ENCODE measurements at regions not wholly inside any gene's neighbourhood (a gene's known extent, or its start where the extent isn't known, plus 50 kb on each side); places are given as distances from the start of the nearest gene placed in this dataset.

DNA sequence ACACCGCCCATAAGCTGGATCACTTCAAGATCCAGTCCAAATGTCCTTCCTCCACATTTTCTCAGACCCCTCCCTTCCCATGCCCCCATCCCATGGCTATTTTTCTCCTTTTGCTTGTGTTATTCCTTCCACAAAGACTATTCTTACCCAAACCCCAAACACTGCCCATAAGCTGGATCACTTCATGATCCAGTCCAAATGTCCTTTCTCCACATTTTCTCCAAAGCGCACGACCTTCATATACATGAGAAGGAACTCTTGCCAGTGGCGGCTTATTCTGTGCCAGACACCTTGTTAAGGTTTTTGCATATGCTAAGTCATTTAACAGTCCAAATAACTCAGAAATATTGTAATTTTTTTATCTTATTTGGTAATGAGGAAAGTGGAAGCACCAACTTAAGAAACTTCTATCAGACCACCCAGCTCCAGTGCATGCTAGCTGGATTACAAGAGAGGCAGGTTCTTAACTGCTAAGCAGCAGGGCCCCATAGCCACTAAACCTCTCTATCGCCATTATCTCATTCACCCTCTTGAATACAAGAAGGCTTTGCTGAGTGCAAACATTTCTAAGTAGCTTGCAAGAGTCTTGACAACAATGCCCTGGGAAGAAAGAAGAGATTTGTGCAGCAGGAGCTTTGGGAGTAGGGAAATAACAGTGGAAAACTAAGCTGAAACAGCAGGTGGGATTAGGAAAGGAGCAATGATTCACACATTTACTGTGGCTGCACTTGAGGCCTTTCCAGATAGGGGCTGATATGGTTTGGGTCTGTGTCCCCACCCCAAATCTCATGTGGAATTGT, 428.2 kb upstream of the MAF start:
- H3K36me3 Mint-ChIP-seq (ENCODE audit: low read depth), result no peaks in the 10 kb centered on the region
- peaks cover 6% of the 10 kb centered on the region for H3K9me3 Mint-ChIP-seq
- H3K4me1 Mint-ChIP-seq, result peaks cover 9% of the 10 kb centered on the region
- no peak for DNase-seq
- CTCF ChIA-PET, result no interaction called here
- POLR2A ChIA-PET, result no interaction called here
- H3K27me3 Mint-ChIP-seq, result no peaks in the 10 kb centered on the region
- H3K27ac Mint-ChIP-seq, result no peak overlapping the region
- H3K4me3 Mint-ChIP-seq, result no peak overlapping the region

- Mint-ChIP-seq H3K4me3 (no peak overlapping the region), H3K27me3 (no peaks in the 10 kb centered on the region), H3K27ac (peak overlapping the region; percentile 7), H3K9me3 (no peaks in the 10 kb centered on the region), H3K36me3 (ENCODE audit: low read depth) (no peaks in the 10 kb centered on the region), H3K4me1 (peaks cover 9% of the 10 kb centered on the region)
- ChIA-PET CTCF (no interaction called here), POLR2A (no interaction called here)
- DNase-seq, result peak; percentile 30
Observed at GRCh38 chr16:80027007-80027965, 426.7 kb upstream of the MAF start.

DNA sequence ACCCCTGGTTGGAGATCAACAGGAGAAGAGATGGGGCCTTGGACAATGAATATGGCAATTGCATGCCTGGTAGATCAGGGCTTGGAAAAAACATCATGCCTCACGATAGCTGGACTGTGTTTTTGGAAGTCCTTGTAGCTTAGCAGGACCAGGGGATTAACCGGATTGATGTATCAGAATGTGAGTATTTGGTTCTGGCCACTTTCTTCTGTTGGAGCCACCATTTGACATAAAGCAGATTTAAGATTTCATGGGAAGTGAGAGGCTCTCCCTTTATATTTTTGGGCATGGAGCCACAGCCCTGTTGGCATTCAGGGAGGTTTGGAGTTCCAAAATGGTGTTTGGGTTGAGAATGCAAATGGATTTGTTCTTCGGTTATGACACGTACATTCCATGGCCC, 424.7 kb upstream of the MAF start:
- no peak for DNase-seq
- H3K27ac Mint-ChIP-seq, result no peak overlapping the region
- no peaks in the 10 kb centered on the region for H3K9me3 Mint-ChIP-seq
- H3K4me3 Mint-ChIP-seq, result no peak overlapping the region
- peaks cover 9% of the 10 kb centered on the region for H3K4me1 Mint-ChIP-seq
- H3K27me3 Mint-ChIP-seq, result no peaks in the 10 kb centered on the region
- ChIA-PET POLR2A (no interaction called here), CTCF (no interaction called here)
- no peaks in the 10 kb centered on the region for H3K36me3 Mint-ChIP-seq (ENCODE audit: low read depth)

GRCh38 chr16:80024443-80024842, 423.9 kb upstream of the MAF start:
- Mint-ChIP-seq H3K36me3 (ENCODE audit: low read depth) (no peaks in the 10 kb centered on the region), H3K27ac (no peak overlapping the region), H3K4me1 (peaks cover 9% of the 10 kb centered on the region), H3K27me3 (no peaks in the 10 kb centered on the region), H3K9me3 (no peaks in the 10 kb centered on the region), H3K4me3 (no peak overlapping the region)
- no peak for DNase-seq
- POLR2A ChIA-PET, result no interaction called here
- CTCF ChIA-PET, result no interaction called here

- H3K4me1 Mint-ChIP-seq, result peaks cover 9% of the 10 kb centered on the region
- no peaks in the 10 kb centered on the region for H3K27me3 Mint-ChIP-seq
- H3K4me3 Mint-ChIP-seq, result no peak overlapping the region
- CTCF ChIA-PET, result no interaction called here
- H3K9me3 Mint-ChIP-seq, result no peaks in the 10 kb centered on the region
- H3K27ac Mint-ChIP-seq, result no peak overlapping the region
- no peak for DNase-seq
- POLR2A ChIA-PET, result no interaction called here
- H3K36me3 Mint-ChIP-seq (ENCODE audit: low read depth), result no peaks in the 10 kb centered on the region
Observed at GRCh38 chr16:80023865-80024264, 423.3 kb upstream of the MAF start.

GRCh38 chr16:80019395-80019794, 418.9 kb upstream of the MAF start:
- CTCF ChIA-PET, result interaction anchor here (1.9 kb wide), 1 partner anchor 13 kb away, joined by 5 read pairs; no protein-coding TSS in a partner anchor
- Mint-ChIP-seq H3K27me3 (no peaks in the 10 kb centered on the region), H3K4me1 (no peaks in the 10 kb centered on the region), H3K27ac (no peak overlapping the region), H3K4me3 (no peak overlapping the region), H3K36me3 (ENCODE audit: low read depth) (no peaks in the 10 kb centered on the region), H3K9me3 (no peaks in the 10 kb centered on the region)
- POLR2A ChIA-PET, result no interaction called here
- no peak for DNase-seq

GRCh38 chr16:80018466-80018865, 417.9 kb upstream of the MAF start:
- Mint-ChIP-seq H3K27me3 (no peaks in the 10 kb centered on the region), H3K36me3 (ENCODE audit: low read depth) (no peaks in the 10 kb centered on the region), H3K4me3 (no peak overlapping the region), H3K9me3 (no peaks in the 10 kb centered on the region), H3K27ac (no peak overlapping the region), H3K4me1 (no peaks in the 10 kb centered on the region)
- POLR2A ChIA-PET, result no interaction called here
- CTCF ChIA-PET, result interaction anchor here (1.9 kb wide), 1 partner anchor 12 kb away, joined by 5 read pairs; no protein-coding TSS in a partner anchor
- DNase-seq, result no peak

DNA sequence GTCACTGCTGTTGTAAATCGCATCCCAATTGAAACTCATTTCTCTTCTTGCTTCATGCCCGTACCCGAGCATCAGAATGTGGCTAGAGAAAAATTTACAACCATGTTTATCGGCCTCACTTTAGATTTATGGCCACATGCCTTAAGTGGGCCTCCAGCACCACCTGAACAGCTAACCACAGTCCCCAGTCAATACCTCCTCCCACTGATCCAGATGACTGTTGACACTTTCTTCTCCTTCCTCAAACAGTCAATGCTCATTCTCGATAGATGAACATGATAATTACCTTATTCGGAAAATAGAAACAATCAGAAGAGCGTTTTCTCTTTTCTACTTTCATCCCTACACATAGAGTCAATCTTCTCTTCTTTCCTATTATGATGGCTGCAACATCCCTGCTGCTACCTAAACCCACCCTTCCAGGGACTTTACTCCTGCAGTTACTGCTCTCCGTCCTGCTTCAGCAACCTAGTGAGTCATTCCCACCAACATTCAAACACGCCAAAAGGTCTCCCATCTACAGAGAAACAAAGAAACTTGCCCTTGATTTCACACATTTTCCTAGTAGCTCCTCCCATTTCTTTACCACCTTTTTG, 416.3 kb upstream of the MAF start:
- H3K4me1 Mint-ChIP-seq, result no peaks in the 10 kb centered on the region
- POLR2A ChIA-PET, result no interaction called here
- no peak overlapping the region for H3K4me3 Mint-ChIP-seq
- no peak overlapping the region for H3K27ac Mint-ChIP-seq
- no peak for DNase-seq
- no peaks in the 10 kb centered on the region for H3K27me3 Mint-ChIP-seq
- H3K36me3 Mint-ChIP-seq (ENCODE audit: low read depth), result no peaks in the 10 kb centered on the region
- H3K9me3 Mint-ChIP-seq, result no peaks in the 10 kb centered on the region
- CTCF ChIA-PET, result no interaction called here

DNA sequence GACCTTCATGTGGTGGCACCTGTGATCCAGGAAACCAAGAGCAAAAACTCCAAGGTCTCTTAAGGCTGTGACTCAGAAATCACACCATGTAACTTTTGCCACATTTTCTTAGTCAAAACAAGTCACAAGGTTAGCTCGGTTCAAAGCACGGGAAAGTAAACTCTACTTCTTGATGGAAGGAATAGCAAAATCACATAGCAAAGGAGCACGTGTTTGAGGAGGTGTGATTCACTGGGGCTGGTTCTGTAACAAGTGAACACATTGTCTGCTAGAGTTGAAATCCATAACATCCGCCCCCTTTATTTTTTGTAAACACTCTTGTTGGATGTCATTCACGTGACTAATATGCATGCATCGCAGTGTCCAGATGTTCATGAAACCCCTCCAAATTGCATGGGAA, 415.0 kb upstream of the MAF start:
- POLR2A ChIA-PET, result no interaction called here
- CTCF ChIA-PET, result no interaction called here
- DNase-seq, result no peak
- no peaks in the 10 kb centered on the region for H3K4me1 Mint-ChIP-seq
- H3K36me3 Mint-ChIP-seq (ENCODE audit: low read depth), result no peaks in the 10 kb centered on the region
- H3K27me3 Mint-ChIP-seq, result no peaks in the 10 kb centered on the region
- H3K27ac Mint-ChIP-seq, result no peak overlapping the region
- H3K4me3 Mint-ChIP-seq, result no peak overlapping the region
- H3K9me3 Mint-ChIP-seq, result no peaks in the 10 kb centered on the region

DNA sequence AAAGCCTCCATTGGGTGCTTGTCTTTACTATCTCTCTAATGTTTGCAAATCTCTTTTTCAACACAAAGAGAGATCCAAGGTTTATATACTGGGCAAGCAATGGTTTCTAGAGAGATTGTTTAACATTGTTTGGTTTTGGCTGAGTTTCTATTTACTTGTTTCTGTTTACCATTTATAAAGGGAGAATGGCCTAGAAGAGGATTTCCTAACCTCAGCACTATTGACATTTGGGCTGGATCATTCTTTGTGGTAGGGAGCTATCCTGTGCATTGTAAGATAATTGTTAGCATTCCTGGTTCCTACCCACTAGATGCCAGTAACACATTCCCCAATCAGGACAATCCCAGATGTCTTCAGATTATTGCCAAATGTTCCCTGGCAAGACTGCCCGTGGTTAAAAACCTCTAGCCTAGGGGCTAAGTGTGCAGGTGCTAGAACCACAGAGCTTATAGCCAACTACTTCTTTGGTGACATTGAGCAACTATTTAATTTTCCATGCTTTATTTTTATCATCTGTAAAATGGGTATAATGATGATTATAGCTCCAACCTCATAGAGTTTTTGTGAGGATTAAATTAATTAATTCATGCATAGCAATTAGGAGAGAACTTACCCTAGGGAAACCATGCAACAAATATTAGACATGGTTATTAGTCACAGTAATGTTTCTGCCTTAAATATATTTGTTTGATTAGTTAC, 413.9 kb upstream of the MAF start:
- H3K36me3 Mint-ChIP-seq (ENCODE audit: low read depth), result no peaks in the 10 kb centered on the region
- no peak for DNase-seq
- CTCF ChIA-PET, result no interaction called here
- no peak overlapping the region for H3K4me3 Mint-ChIP-seq
- no peaks in the 10 kb centered on the region for H3K4me1 Mint-ChIP-seq
- no peak overlapping the region for H3K27ac Mint-ChIP-seq
- no peaks in the 10 kb centered on the region for H3K27me3 Mint-ChIP-seq
- POLR2A ChIA-PET, result interaction anchor here (0.5 kb wide), 1 partner anchor 1175 kb away, joined by 3 read pairs; no protein-coding TSS in a partner anchor
- no peaks in the 10 kb centered on the region for H3K9me3 Mint-ChIP-seq

- Mint-ChIP-seq H3K27ac (no peak overlapping the region), H3K4me3 (no peak overlapping the region), H3K27me3 (no peaks in the 10 kb centered on the region), H3K4me1 (no peaks in the 10 kb centered on the region), H3K9me3 (no peaks in the 10 kb centered on the region), H3K36me3 (ENCODE audit: low read depth) (no peaks in the 10 kb centered on the region)
- ChIA-PET CTCF (no interaction called here), POLR2A (no interaction called here)
- DNase-seq, result no peak
Observed at GRCh38 chr16:80012586-80012985, 412.0 kb upstream of the MAF start.

GRCh38 chr16:80009971-80010659, 409.6 kb upstream of the MAF start:
- ChIA-PET CTCF (no interaction called here), POLR2A (no interaction called here)
- Mint-ChIP-seq H3K36me3 (ENCODE audit: low read depth) (no peaks in the 10 kb centered on the region), H3K27me3 (no peaks in the 10 kb centered on the region), H3K27ac (no peak overlapping the region), H3K9me3 (no peaks in the 10 kb centered on the region), H3K4me3 (no peak overlapping the region), H3K4me1 (no peaks in the 10 kb centered on the region)
- DNase-seq, result no peak
